BJ (cell line): ENCODE measurements at regions not wholly inside any gene's neighbourhood (a gene's known extent, or its start where the extent isn't known, plus 50 kb on each side); places are given as distances from the start of the nearest gene placed in this dataset.

Experiments
- CTCF ChIA-PET: fragments of 350-600 bp; formaldehyde crosslinking; extraction: SDS; loops from one replicate; lab custom pipeline; 2021; ENCODE audit warnings: antibody characterized with exemption, inconsistent platforms; lab: Yijun Ruan, JAX
- POLR2A ChIA-PET: fragments of 300-600 bp; sonication (Branson Sonifier 250); formaldehyde crosslinking; extraction: SDS; loops from one replicate; lab custom pipeline; 2021; ENCODE audit warnings: antibody characterized with exemption; lab: Charles Lee
- DNase-seq: peaks from one replicate; pipeline ENCODE4 v3.0.0-alpha.2; 2011; ENCODE audit warnings: low read depth
- H3K27me3 ChIP-seq: 2 replicates; pipeline ENCODE4 v1.6.0; 2011; ENCODE audit warnings: low read length; ENCODE audit not compliant: control insufficient read depth, insufficient read depth
- H3K36me3 ChIP-seq: 2 replicates; pipeline ENCODE4 v1.5.1; 2011; ENCODE audit warnings: low read length; ENCODE audit not compliant: control insufficient read depth, insufficient read depth
- H3K4me3 ChIP-seq: 2 replicates; pipeline ENCODE4 v1.5.1; 2011; ENCODE audit warnings: low read depth, mild to moderate bottlenecking, control low read depth, low read length
- TF ChIP-seq, protein P1 (sequence below): IDR thresholded peaks from 2 replicates; pipeline ENCODE4 v1.5.1; 2011; ENCODE audit warnings: low read depth, mild to moderate bottlenecking, control low read depth, inconsistent platforms, low read length, moderate library complexity; ENCODE audit not compliant: insufficient read depth

DNA sequence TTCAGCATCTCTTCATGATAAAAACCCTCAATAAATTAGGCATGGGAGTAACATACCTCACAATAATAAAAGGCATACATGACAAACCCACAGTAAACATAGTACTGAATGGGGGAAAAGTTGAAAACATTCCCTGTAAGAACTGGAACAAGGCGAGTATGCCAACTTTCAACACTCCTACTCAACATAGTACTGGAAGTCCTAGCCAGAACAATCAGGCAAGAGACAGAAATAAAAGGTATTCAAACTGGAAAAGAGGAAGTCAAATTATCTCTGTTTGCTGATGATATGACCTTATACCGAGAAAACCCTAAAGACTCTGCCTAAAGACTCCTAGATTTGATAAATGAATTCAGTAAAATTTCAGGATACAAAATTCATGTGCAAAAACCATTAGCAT is 167.6 kb downstream of the TMEM38B start:
- CTCF ChIA-PET = no interaction called here
- TF ChIP-seq, protein P1, sequence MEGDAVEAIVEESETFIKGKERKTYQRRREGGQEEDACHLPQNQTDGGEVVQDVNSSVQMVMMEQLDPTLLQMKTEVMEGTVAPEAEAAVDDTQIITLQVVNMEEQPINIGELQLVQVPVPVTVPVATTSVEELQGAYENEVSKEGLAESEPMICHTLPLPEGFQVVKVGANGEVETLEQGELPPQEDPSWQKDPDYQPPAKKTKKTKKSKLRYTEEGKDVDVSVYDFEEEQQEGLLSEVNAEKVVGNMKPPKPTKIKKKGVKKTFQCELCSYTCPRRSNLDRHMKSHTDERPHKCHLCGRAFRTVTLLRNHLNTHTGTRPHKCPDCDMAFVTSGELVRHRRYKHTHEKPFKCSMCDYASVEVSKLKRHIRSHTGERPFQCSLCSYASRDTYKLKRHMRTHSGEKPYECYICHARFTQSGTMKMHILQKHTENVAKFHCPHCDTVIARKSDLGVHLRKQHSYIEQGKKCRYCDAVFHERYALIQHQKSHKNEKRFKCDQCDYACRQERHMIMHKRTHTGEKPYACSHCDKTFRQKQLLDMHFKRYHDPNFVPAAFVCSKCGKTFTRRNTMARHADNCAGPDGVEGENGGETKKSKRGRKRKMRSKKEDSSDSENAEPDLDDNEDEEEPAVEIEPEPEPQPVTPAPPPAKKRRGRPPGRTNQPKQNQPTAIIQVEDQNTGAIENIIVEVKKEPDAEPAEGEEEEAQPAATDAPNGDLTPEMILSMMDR = no peak
- POLR2A ChIA-PET = no interaction called here
- no peak for DNase-seq
- Histone ChIP-seq H3K27me3 (no peaks in the 10 kb centered on the region), H3K4me3 (no peak overlapping the region), H3K36me3 (no peaks in the 10 kb centered on the region)

DNA sequence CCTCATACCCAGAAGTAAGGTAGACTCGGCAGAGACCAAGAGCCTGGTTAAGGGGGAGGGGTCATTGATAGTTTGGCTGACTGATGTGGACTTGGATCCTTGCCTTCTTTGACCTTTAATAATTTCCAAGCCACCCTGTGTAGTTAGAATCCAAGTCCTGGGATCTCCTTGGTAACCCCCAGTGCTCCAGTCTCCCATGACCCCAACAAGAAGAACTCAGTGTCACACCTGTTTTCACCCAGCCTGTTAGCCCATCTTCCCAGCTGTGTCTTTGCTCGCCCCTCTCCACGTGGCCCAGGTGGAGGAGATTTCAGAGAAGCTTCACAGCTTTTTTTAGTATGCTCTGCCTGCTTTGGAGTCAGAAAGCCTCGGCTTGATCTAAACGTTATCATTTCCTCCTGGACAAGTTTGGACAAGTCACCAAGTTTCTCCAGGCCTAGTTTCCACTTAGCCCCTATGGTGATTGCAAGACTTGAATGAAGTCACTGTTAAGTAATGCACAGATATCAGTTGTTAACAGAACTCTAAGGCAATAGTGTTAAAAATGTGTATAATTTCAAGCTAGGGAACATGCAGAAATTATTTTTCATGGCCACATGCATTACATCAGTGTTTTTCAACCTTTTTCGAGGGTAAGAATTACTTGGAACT is 170.0 kb downstream of the TMEM38B start:
- POLR2A ChIA-PET = no interaction called here
- CTCF ChIA-PET = interaction anchor here (0.7 to 1.0 kb wide), 2 partner anchors 15 to 17 kb away, joined by 3 read pairs; no protein-coding TSS in a partner anchor
- no peak overlapping the region for H3K4me3 ChIP-seq
- H3K27me3 ChIP-seq = no peaks in the 10 kb centered on the region
- TF ChIP-seq, protein P1 = no peak
- DNase-seq = no peak
- no peaks in the 10 kb centered on the region for H3K36me3 ChIP-seq

DNA sequence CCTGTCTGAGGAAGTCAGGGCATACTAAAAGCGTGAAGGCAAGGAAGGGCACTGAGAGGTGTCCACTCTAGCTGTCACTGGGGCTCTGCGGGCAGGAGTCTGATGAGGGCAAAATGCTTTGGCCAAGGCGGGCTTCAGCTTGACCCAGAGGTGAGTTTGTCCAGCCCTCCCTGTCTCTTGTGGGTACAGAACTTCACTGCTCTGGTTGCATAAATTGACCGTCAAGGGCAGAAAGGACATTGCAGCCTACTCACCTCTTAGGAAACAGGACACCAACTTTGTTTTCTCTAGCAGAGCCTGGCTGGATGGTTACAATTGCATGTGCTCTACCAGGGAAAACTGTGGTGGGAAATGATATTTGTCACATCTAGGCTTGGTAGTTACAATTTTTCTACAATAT is 170.9 kb downstream of the TMEM38B start:
- no peaks in the 10 kb centered on the region for H3K36me3 ChIP-seq
- TF ChIP-seq, protein P1 = no peak
- DNase-seq = no peak
- POLR2A ChIA-PET = no interaction called here
- H3K4me3 ChIP-seq = no peak overlapping the region
- H3K27me3 ChIP-seq = no peaks in the 10 kb centered on the region
- CTCF ChIA-PET = interaction anchor here (0.7 to 2.9 kb wide), 2 partner anchors 14 to 16 kb away, joined by 3 to 10 read pairs; no protein-coding TSS in a partner anchor

DNA sequence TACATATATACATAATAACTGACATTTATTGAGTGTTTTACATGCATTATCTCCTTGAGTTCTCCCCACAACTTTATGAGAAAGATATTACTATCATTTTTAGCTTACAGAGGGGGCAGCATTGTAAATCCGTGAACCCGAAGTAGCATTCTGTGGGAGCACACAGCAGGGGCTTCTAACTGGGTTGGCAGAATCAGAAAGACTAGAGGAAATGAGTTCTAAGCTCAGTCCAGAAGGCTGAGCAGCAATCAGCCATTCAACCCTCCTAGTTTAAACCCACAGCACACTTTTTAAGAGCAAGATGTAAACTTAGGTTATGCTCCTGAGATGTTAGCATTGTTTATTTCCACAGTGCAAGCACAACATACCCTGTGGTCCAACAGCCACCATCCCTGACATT is 177.2 kb downstream of the TMEM38B start:
- POLR2A ChIA-PET = no interaction called here

DNA sequence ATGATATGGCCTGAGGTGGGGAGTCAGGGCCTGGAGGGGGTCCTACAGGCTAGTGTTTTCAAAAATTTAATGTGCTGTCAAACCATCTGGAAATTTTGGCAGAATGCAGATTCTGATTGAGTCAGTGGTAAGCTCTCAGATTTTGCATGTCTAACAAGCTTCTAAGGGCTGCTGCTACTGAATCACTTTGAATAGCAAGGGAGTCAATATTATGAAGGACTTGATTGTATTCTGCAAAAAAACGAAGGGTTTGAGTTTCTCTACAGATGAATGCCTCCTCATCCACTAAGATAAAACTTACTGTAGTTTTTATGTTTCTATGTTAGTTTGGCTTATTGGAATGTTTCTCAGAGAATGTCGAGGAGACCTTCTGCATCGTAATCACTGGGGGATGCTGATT is 179.5 kb downstream of the TMEM38B start:
- POLR2A ChIA-PET = no interaction called here
- CTCF ChIA-PET = no interaction called here
- TF ChIP-seq, protein P1 = no peak
- Histone ChIP-seq H3K36me3 (no peaks in the 10 kb centered on the region), H3K4me3 (no peak overlapping the region), H3K27me3 (no peaks in the 10 kb centered on the region)
- DNase-seq = no peak

More for the DNA sequence above, 177.2 kb downstream of the TMEM38B start:
- Histone ChIP-seq H3K4me3 (no peak overlapping the region), H3K27me3 (no peaks in the 10 kb centered on the region), H3K36me3 (no peaks in the 10 kb centered on the region)
- no peak for DNase-seq
- CTCF ChIA-PET = interaction anchor here (0.9 kb wide), 1 partner anchor 10 kb away, joined by 3 read pairs; no protein-coding TSS in a partner anchor
- TF ChIP-seq, protein P1 = no peak
